Stimulated activated naive CD8-positive, alpha-beta T cell treated with anti-CD3 and anti-CD28 coated beads, Interleukin-15, Interleukin-2, amounts not matched to agents 100 U/mL and 50 U/mL, for 24 hours (primary cell): ENCODE measurements at regions not wholly inside any gene's neighbourhood (a gene's known extent, or its start where the extent isn't known, plus 50 kb on each side); places are given as distances from the start of the nearest gene placed in this dataset.
A peak's percentile ranks its signal among the peaks of the same experiment; 100 is the strongest.

ENCODE experiments used
- ATAC-seq: fragments of 150-1000 bp; cut with Tn5 transposase; one replicate; pipeline ENCODE4 v1.10.0; 2021
- DNase-seq: peaks from one replicate; pipeline ENCODE4 v3.0.0; 2021

GRCh38 chr6:165082636-165083035, 226.8 kb downstream of the C6orf118 start:
- ATAC-seq = no peak

GRCh38 chr6:165081944-165082532, 227.4 kb downstream of the C6orf118 start:
- DNase-seq = no peak
- no peak for ATAC-seq

More at GRCh38 chr6:165082636-165083035, 226.8 kb downstream of the C6orf118 start:
- DNase-seq = no peak

- no peak for ATAC-seq
- DNase-seq = no peak
Measured at GRCh38 chr6:165077876-165078275, 231.5 kb downstream of the C6orf118 start.

DNA sequence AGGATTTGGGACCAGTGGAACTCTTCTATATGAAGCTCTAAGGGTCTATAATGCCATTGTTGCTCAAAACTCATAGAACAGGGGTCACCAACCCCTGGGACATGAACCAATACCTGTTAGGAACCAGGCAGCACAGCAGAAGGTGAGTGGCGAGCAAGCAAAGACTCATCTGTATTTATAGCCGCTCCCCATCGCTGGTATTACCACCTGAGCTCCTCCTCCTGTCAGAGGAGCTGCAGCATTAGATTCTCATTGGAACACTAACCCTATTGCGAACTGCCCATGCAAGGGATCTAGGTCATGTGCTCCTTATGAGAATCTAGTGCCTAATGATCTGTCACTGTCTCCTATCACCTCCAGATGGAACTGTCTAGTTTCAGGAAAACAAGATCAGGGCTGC, 237.5 kb downstream of the C6orf118 start:
- DNase-seq (no peak), ATAC-seq (no peak)

DNA sequence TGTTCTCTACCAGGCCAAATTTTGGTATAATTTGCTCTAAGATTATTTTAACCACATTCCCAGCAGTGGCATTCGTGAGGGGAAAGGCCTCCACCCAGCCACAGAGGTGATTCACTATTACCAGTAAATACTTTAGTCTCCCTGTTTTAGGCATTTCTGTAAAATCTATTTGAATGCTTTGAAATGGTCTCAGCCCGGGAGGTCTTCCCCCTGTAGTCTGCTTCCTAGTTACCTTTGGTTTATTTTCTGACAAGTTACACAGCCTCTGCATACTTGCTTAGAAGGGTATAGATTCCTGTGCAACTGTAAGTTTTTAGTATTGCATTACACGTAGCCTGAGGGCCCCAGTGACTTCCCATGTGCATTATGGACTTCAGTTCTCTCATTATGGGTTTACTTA, 248.7 kb downstream of the C6orf118 start:
- DNase-seq (no peak), ATAC-seq (no peak)

GRCh38 chr6:165059032-165059431, 250.4 kb downstream of the C6orf118 start:
- no peak for ATAC-seq
- no peak for DNase-seq

DNA sequence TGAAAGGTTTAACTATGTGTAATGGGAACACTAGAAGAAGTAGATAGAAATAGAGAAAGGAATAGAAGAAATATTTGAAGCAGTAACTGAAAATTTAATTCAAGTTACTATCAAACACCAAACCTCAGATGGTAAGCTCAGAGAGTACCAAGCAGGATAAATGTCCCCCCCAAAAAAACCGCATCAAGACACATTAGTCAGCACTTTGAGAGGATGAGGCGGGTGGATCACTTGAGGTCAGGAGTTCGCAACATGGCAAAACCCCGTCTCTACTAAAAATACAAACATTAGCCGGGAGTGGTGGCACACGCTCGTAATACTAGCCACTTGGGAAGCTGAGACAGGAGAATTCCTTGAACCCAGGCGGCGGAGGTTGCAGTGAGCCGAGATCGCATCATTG, 253.1 kb downstream of the C6orf118 start:
- no peak for DNase-seq
- no peak for ATAC-seq

- no peak for ATAC-seq
- no peak for DNase-seq
Measured at GRCh38 chr6:165055231-165055630, 254.2 kb downstream of the C6orf118 start.

- no peak for DNase-seq
Measured at GRCh38 chr6:165052561-165053480, 256.6 kb downstream of the C6orf118 start.

DNA sequence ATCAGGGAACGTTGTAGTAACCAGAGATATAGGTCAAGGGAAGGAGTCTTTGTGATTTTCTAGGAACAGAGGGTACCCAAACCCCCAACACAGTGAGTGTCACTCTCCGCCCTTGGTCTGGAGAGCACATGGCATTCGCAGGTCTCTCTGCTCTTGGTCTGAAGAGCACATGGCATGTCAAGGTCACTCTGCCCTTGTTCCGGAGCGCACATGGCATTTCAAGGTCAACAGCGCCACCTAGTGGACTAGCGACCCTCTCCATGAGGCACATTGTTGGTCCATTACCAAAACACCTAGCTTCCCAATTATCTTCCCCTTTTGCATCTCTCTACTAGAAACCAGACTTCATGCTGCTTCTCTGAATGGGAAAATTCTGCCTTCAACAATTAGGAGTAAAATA, 260.0 kb downstream of the C6orf118 start:
- DNase-seq (peak; percentile 33), ATAC-seq (no peak)

More at GRCh38 chr6:165052561-165053480, 256.6 kb downstream of the C6orf118 start:
- no peak for ATAC-seq

- no peak for DNase-seq
- no peak for ATAC-seq
Measured at GRCh38 chr6:165047952-165048351, 261.5 kb downstream of the C6orf118 start.

DNA sequence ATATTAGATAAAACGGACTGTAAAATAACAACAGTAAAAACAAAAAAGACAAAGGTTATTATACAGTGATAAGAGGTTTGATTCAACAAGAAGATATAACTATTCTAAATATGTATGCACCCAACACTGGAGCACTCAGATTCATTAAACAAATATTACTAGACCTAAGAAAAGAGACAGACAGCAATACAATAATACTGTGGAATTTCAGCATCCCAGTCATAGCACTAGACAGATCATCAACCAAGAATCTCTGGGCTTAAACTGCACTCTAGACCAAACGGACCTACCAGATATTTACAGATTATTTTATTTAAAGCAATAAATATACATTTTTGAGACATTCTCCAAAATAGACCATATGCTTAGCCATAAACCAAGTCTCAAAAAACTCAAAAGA, 263.8 kb downstream of the C6orf118 start:
- no peak for ATAC-seq
- no peak for DNase-seq

GRCh38 chr6:165042912-165043311, 266.5 kb downstream of the C6orf118 start:
- ATAC-seq = no peak
- DNase-seq = no peak

DNA sequence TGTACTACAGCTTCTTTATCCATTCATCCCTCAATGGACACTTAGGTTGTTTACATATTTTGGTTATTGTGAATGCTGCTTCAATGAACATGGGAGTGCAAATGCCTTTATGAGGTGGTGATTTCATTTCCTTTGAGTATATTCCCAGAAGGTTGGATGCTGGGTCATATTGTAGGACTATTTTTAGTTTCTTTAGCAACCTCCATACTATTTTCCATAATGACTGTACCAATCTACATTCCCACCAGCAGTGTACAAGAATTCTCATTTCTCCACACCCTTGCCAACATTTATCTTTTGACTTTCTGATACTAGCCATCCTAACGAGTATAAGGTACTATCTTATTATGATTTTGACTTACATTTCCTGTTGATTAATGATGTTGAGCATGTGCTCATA, 269.0 kb downstream of the C6orf118 start:
- DNase-seq (no peak), ATAC-seq (no peak)

DNA sequence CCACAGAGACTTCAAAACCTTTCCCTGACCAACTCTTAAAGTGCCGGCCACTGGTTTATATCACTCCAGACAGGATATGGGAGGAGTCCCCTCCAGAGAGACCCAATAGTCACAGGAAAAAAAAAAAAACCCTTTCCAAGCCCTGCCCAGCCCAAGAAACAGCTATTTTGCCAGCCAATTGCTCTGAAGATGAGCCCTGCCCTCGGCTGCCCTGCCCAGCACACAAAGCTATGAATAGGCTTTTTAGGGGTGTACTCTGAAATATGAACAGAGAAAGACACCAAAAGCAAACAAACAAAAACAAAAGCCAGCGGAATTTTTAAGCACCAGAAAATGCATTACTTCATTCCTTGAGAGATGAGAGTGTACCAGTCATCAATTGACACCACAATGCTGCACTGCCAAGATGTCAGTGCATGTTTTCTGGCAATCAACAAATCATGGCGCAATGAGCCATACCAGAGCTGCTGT, 275.1 kb downstream of the C6orf118 start:
- no peak for ATAC-seq
- DNase-seq = no peak

- DNase-seq = no peak
Measured at GRCh38 chr6:165031502-165031901, 277.9 kb downstream of the C6orf118 start.

DNA sequence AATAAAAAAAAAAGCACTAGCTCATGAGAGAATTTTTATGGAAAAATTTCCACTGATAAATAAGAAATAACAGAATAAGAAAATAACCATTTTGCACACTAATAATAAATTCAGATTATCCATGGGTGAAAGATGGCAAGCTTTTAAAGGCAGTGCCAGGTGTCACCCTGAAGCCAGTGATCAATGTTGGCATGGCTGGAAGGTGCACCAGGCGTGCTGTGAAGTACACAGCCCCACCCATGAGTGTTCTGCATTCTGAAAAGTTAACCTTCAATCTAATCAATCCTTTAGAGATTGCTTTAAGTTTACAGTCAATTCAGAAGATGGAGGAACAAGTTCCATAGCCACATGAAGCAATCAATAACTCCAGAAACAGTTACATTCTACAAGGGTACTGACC, 284.4 kb downstream of the C6orf118 start:
- ATAC-seq (no peak), DNase-seq (no peak)

More at GRCh38 chr6:165031502-165031901, 277.9 kb downstream of the C6orf118 start:
- ATAC-seq = no peak

- ATAC-seq = no peak
- no peak for DNase-seq
Measured at GRCh38 chr6:165019681-165020080, 289.7 kb downstream of the C6orf118 start.

DNA sequence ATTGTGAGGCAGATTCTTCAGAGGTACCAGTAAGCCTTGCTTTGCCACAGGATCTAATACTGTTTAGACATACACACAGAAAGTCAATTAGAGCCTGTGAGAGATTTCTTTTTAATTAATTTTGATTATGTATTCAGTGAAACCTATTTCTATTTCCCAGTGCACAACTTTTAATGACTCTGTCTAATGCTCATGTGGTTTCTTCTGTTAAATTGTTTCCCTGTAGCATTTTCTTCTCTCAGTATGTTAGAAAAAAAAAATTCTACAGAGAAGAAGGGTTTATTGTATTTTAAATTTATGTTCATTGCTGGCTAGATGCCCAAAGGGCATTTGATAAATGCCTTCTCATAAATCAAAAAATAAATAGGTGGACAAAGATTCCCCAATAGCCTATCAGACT, 293.7 kb downstream of the C6orf118 start:
- DNase-seq = no peak
- ATAC-seq = no peak

DNA sequence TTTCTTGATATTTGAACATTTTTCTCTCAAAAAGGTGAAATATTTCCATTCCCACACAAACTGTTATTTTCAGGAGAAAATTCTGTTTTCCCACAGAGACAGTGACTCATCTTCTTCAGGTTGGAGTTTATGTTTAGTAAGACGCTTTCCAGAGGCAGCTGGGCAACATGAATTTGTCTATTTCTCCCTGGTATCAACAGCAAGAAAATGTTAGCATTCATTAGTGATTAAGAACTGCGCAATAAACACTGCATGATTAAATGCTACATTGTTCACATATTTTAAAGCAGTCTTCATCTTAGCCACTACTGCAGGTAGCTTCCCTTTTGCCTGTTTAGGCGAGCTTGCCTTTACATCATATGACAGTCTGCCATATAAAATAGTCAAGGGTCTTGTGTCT, 295.7 kb downstream of the C6orf118 start:
- ATAC-seq (no peak), DNase-seq (no peak)

DNA sequence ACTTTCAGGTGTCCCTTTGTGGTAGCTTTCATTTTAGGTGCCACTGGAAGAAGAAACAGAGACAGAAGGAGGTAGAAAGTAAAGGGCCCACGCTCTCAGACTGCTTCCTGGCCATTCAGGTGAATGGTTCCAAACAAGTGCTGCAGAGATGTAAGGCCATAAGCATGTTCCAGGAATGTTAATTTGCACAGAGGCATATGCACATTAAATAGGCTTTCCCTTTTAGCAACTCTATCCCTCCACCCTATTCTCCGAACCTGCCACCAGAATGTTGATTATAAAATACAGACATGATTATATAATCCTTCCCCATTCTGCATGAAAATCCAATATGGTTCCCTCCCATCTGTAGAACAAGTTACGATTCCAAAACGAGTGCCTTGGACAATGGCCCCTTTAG, 297.2 kb downstream of the C6orf118 start:
- DNase-seq (no peak), ATAC-seq (no peak)

DNA sequence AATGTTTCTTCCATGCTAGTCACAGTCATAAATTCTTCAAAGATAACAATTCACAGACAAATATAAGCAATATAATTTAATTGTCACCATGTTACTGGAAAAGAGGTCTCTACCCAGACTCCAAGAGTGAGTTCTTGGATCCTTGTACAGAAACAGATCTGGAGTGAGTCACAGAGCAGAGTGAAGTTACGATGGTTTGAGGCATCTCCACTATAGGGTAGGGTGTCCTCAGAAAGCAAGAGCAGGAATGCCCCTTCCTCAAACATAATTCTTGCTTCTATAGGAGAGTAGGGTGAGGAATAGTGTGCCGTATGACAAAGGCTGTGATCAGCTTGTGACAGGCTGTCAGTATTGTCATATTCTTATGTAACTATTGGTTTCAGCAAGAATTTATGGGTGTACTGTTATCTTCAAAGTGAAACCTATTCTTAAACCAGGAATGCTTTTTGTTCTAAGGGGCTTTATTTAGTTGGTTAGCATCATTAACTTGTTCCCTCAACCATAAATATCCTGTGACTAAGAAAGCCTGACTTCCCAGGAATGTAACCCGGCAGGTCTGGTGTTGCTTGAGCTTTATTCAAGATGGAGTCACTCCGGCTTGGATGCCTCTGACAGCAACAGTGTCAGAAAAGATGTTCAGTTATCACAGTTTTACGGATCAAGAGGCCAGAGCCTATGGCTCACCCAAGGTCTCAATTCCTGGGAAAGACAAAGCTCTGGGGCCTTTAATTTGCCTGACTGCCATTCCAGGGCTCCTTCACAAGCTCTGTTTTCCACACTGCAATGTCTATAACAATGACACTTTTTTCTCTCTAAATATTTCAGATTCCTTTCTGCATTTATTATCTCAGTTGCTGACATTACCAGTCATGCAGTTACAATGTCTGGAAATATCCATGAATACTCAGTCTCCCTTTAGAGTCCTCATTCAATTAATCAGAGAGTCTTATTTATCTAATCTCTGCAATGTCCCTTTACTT, 298.6 kb downstream of the C6orf118 start:
- DNase-seq = no peak

More for the DNA sequence above, 298.6 kb downstream of the C6orf118 start:
- ATAC-seq = no peak
